Neural progenitor cell (in vitro differentiated cells): ENCODE measurements at regions not wholly inside any gene's neighbourhood (a gene's known extent, or its start where the extent isn't known, plus 50 kb on each side); places are given as distances from the start of the nearest gene placed in this dataset.
"Not testable (repeated sequence)": the region's sequence is repeated elsewhere in the genome, so short reads cannot be mapped to it uniquely, and the experiment has no call there.

Experiments used
- DNase-seq: peaks from one replicate; pipeline ENCODE4 v3.0.0-alpha.2; 2016; ENCODE audit warnings: low spot score
- H2AFZ ChIP-seq: fragments of 200-600 bp; sonication (generic); replicated peaks from 2 replicates; pipeline ENCODE4 v1.6.1; 2016; ENCODE audit warnings: antibody characterized with exemption
- H3F3A ChIP-seq: fragments of 200-600 bp; sonication (generic); 2 replicates; pipeline ENCODE4 v1.6.1; 2016; ENCODE audit warnings: antibody characterized with exemption, low read depth
- H3K27ac ChIP-seq: fragments of 200-600 bp; sonication (generic); 2 replicates; pipeline ENCODE4 v1.5.1; 2016; ENCODE audit warnings: mild to moderate bottlenecking
- H3K27me3 ChIP-seq: fragments of 200-600 bp; sonication (generic); 2 replicates; pipeline ENCODE4 v1.6.1; 2016; ENCODE audit warnings: mild to moderate bottlenecking, moderate library complexity
- H3K36me3 ChIP-seq: fragments of 200-600 bp; sonication (generic); 2 replicates; pipeline ENCODE4 v1.5.1; 2016
- H3K4me1 ChIP-seq: fragments of 200-600 bp; sonication (generic); 2 replicates; pipeline ENCODE4 v1.6.1; 2016; ENCODE audit warnings: mixed run types
- H3K4me2 ChIP-seq: fragments of 200-600 bp; sonication (generic); 2 replicates; pipeline ENCODE4 v1.6.1; 2016
- H3K4me3 ChIP-seq: fragments of 200-600 bp; sonication (generic); 2 replicates; pipeline ENCODE4 v1.5.1; 2016
- H3K79me2 ChIP-seq: fragments of 200-600 bp; sonication (generic); 2 replicates; pipeline ENCODE4 v1.6.1; 2016; ENCODE audit warnings: low read depth
- H3K9ac ChIP-seq: fragments of 200-600 bp; sonication (generic); 2 replicates; pipeline ENCODE4 v1.6.1; 2016
- H3K9me3 ChIP-seq: fragments of 200-600 bp; sonication (generic); 2 replicates; pipeline ENCODE4 v1.5.1; 2016; ENCODE audit warnings: low read depth
- H4K20me1 ChIP-seq: fragments of 200-600 bp; sonication (generic); 2 replicates; pipeline ENCODE4 v1.6.1; 2016; ENCODE audit warnings: low read depth
- H3K27ac Mint-ChIP-seq: 3 replicates; pipeline ENCODE4 v1.8.0; 2021; ENCODE audit warnings: mixed read lengths
- H3K27me3 Mint-ChIP-seq: 2 replicates; pipeline ENCODE4 v1.8.0; 2022; ENCODE audit warnings: low read depth, mild to moderate bottlenecking, inconsistent platforms, moderate library complexity, mixed read lengths; ENCODE audit not compliant: insufficient read depth
- H3K36me3 Mint-ChIP-seq: 3 replicates; pipeline ENCODE4 v1.8.0; 2021; ENCODE audit warnings: mixed read lengths
- H3K4me1 Mint-ChIP-seq: 3 replicates; pipeline ENCODE4 v1.8.0; 2021; ENCODE audit warnings: mixed read lengths
- H3K4me3 Mint-ChIP-seq: 3 replicates; pipeline ENCODE4 v1.8.0; 2021; ENCODE audit warnings: mild to moderate bottlenecking, moderate library complexity, mixed read lengths
- H3K9me3 Mint-ChIP-seq: 3 replicates; pipeline ENCODE4 v1.8.0; 2020; ENCODE audit warnings: mixed read lengths
- CTCF ChIP-seq: fragments of 200-600 bp; sonication (generic); IDR thresholded peaks from 2 replicates; pipeline ENCODE4 v1.5.1; 2017; ENCODE audit warnings: antibody characterized with exemption, mild to moderate bottlenecking
- EZH2 ChIP-seq: fragments of 200-600 bp; sonication (generic); IDR thresholded peaks from 2 replicates; pipeline ENCODE4 v1.6.1; 2017; ENCODE audit warnings: antibody characterized with exemption, mild to moderate bottlenecking, moderate library complexity
- EZH2phosphoT487 ChIP-seq: fragments of 200-600 bp; sonication (generic); IDR thresholded peaks from 2 replicates; pipeline ENCODE4 v1.6.1; 2017; ENCODE audit warnings: antibody characterized with exemption

- TF ChIP-seq EZH2 (no peak), EZH2phosphoT487 (no peak), CTCF (no peak)
- no peak overlapping the region for H3K4me2 ChIP-seq
Measured at GRCh38 chr17:53627511-53627910, 195.2 kb upstream of the KIF2B start.

GRCh38 chr17:53626286-53626685 lies 196.4 kb upstream of the KIF2B start:
- Mint-ChIP-seq H3K36me3 (no peaks in the 10 kb centered on the region), H3K27me3 (no peaks in the 10 kb centered on the region), H3K9me3 (peaks cover 3% of the 10 kb centered on the region), H3K4me1 (peaks cover 20% of the 10 kb centered on the region), H3K27ac (no peak overlapping the region), H3K4me3 (no peak overlapping the region)
- H3K27me3 ChIP-seq, result no peaks in the 10 kb centered on the region
- H3F3A ChIP-seq, result peaks cover 20% of the 10 kb centered on the region
- no peaks in the 10 kb centered on the region for H3K79me2 ChIP-seq
- no peak overlapping the region for H2AFZ ChIP-seq
- H3K4me2 ChIP-seq, result no peak overlapping the region
- no peaks in the 10 kb centered on the region for H3K36me3 ChIP-seq
- no peak overlapping the region for H3K27ac ChIP-seq
- no peak for DNase-seq
- H3K9ac ChIP-seq, result no peak overlapping the region
- no peaks in the 10 kb centered on the region for H4K20me1 ChIP-seq
- peaks cover 22% of the 10 kb centered on the region for H3K4me1 ChIP-seq
- no peak overlapping the region for H3K4me3 ChIP-seq
- H3K9me3 ChIP-seq, result no peaks in the 10 kb centered on the region
- TF ChIP-seq CTCF, result no peak
- TF ChIP-seq EZH2, result no peak
- no peak for TF ChIP-seq EZH2phosphoT487

More at GRCh38 chr17:53627511-53627910, 195.2 kb upstream of the KIF2B start:
- Histone ChIP-seq H2AFZ (no peak overlapping the region), H3K27me3 (no peaks in the 10 kb centered on the region), H3K27ac (no peak overlapping the region), H3K4me3 (no peak overlapping the region), H4K20me1 (no peaks in the 10 kb centered on the region), H3K9me3 (no peaks in the 10 kb centered on the region), H3K9ac (no peak overlapping the region), H3K4me1 (peaks cover 27% of the 10 kb centered on the region), H3K79me2 (no peaks in the 10 kb centered on the region), H3K36me3 (no peaks in the 10 kb centered on the region), H3F3A (peaks cover 24% of the 10 kb centered on the region)
- no peak overlapping the region for H3K27ac Mint-ChIP-seq
- peaks cover 23% of the 10 kb centered on the region for H3K4me1 Mint-ChIP-seq
- no peak overlapping the region for H3K4me3 Mint-ChIP-seq
- H3K36me3 Mint-ChIP-seq, result no peaks in the 10 kb centered on the region
- H3K9me3 Mint-ChIP-seq, result peaks cover 3% of the 10 kb centered on the region
- no peaks in the 10 kb centered on the region for H3K27me3 Mint-ChIP-seq
- no peak for DNase-seq

- TF ChIP-seq EZH2 (no peak), CTCF (no peak), EZH2phosphoT487 (no peak)
- no peaks in the 10 kb centered on the region for H4K20me1 ChIP-seq
- no peak overlapping the region for H3K4me2 ChIP-seq
- Mint-ChIP-seq H3K4me1 (no peaks in the 10 kb centered on the region), H3K4me3 (no peak overlapping the region), H3K9me3 (peaks cover 2% of the 10 kb centered on the region), H3K36me3 (no peaks in the 10 kb centered on the region), H3K27ac (no peak overlapping the region), H3K27me3 (no peaks in the 10 kb centered on the region)
- no peaks in the 10 kb centered on the region for H3K4me1 ChIP-seq
- H3K9ac ChIP-seq, result no peak overlapping the region
- H2AFZ ChIP-seq, result peak overlapping the region; percentile 58
- no peak overlapping the region for H3K27ac ChIP-seq
- DNase-seq, result no peak
- H3K79me2 ChIP-seq, result no peaks in the 10 kb centered on the region
- no peaks in the 10 kb centered on the region for H3K27me3 ChIP-seq
- no peaks in the 10 kb centered on the region for H3K9me3 ChIP-seq
- H3F3A ChIP-seq, result no peaks in the 10 kb centered on the region
- no peak overlapping the region for H3K4me3 ChIP-seq
- H3K36me3 ChIP-seq, result no peaks in the 10 kb centered on the region
Measured at GRCh38 chr17:53619025-53619424, 203.7 kb upstream of the KIF2B start.

- not testable (repeated sequence) for H3K9ac ChIP-seq, H3K4me1 ChIP-seq, H3K27me3 Mint-ChIP-seq, H3K27me3 ChIP-seq, H3K27ac Mint-ChIP-seq, H2AFZ ChIP-seq, H3K36me3 Mint-ChIP-seq, H4K20me1 ChIP-seq, H3F3A ChIP-seq, H3K9me3 ChIP-seq, H3K36me3 ChIP-seq, H3K4me2 ChIP-seq, H3K79me2 ChIP-seq, DNase-seq, H3K27ac ChIP-seq, H3K4me3 ChIP-seq, H3K9me3 Mint-ChIP-seq, H3K4me3 Mint-ChIP-seq
- H3K4me1 Mint-ChIP-seq, result peaks cover 15% of the 10 kb centered on the region
Measured at GRCh38 chr17:53608208-53608607, 214.5 kb upstream of the KIF2B start.
